GM23248 (cell line): ENCODE measurements at regions not wholly inside any gene's neighbourhood (a gene's known extent, or its start where the extent isn't known, plus 50 kb on each side); places are given as distances from the start of the nearest gene placed in this dataset.

Experiments used
- EZH2 ChIP-seq: fragments of 200-600 bp; sonication (generic); IDR thresholded peaks from 2 replicates; pipeline ENCODE4 v1.6.1; 2018; ENCODE audit warnings: antibody characterized with exemption, mild to moderate bottlenecking; ENCODE audit not compliant: insufficient read depth, poor library complexity, severe bottlenecking
- EZH2phosphoT487 ChIP-seq: fragments of 200-600 bp; sonication (generic); IDR thresholded peaks from 2 replicates; pipeline ENCODE4 v1.6.1; 2018; ENCODE audit warnings: antibody characterized with exemption, moderate library complexity, mild to moderate bottlenecking, low read depth; ENCODE audit not compliant: insufficient read depth

DNA sequence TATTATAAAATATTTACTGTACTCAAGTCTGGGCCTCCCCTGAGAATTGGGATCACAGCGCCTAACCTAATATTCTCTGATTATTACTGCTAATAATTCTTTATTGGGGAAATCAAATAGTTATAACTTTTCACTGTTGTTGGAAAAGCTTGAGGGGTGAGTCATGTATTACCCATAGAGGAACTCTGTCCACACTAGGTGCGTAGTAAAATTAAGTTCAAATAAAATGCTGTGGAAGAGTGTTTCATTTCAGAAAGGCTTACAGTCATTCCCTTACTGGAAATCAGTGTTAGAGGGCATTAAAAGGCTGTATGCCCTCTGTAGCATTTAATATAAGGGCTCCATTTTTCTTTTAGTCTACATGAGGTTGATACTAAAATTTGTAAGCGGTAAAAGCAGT lies 135.0 kb upstream of the NFIA start:
- TF ChIP-seq EZH2phosphoT487 (no peak), EZH2 (no peak)
